DOHH2 (cell line): ENCODE measurements at regions not wholly inside any gene's neighbourhood (a gene's known extent, or its start where the extent isn't known, plus 50 kb on each side); places are given as distances from the start of the nearest gene placed in this dataset.
"Not testable (repeated sequence)": the region's sequence is repeated elsewhere in the genome, so short reads cannot be mapped to it uniquely, and the experiment has no call there.

Source experiments
- EZH2phosphoT487 ChIP-seq: fragments of 200-600 bp; sonication (generic); IDR thresholded peaks from 2 replicates; pipeline ENCODE4 v1.6.1; 2017; ENCODE audit warnings: borderline replicate concordance, mild to moderate bottlenecking, antibody characterized with exemption, low read length, moderate library complexity, mixed read lengths
- TF ChIP-seq, protein P1 (sequence below): fragments of 200-600 bp; sonication (generic); IDR thresholded peaks from one replicate; pipeline ENCODE4 v1.5.1; 2014; ENCODE audit warnings: antibody characterized with exemption, mild to moderate bottlenecking, low read depth, low read length; ENCODE audit not compliant: poor library complexity, severe bottlenecking

- TF ChIP-seq, protein P1, sequence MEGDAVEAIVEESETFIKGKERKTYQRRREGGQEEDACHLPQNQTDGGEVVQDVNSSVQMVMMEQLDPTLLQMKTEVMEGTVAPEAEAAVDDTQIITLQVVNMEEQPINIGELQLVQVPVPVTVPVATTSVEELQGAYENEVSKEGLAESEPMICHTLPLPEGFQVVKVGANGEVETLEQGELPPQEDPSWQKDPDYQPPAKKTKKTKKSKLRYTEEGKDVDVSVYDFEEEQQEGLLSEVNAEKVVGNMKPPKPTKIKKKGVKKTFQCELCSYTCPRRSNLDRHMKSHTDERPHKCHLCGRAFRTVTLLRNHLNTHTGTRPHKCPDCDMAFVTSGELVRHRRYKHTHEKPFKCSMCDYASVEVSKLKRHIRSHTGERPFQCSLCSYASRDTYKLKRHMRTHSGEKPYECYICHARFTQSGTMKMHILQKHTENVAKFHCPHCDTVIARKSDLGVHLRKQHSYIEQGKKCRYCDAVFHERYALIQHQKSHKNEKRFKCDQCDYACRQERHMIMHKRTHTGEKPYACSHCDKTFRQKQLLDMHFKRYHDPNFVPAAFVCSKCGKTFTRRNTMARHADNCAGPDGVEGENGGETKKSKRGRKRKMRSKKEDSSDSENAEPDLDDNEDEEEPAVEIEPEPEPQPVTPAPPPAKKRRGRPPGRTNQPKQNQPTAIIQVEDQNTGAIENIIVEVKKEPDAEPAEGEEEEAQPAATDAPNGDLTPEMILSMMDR, result not testable (repeated sequence)
- TF ChIP-seq EZH2phosphoT487, result not testable (repeated sequence)
Observed at GRCh38 chr1:120947114-120947513, 57.5 kb downstream of the PPIAL4A start.
